Astrocyte of the cerebellum (primary cell): ENCODE measurements at regions not wholly inside any gene's neighbourhood (a gene's known extent, or its start where the extent isn't known, plus 50 kb on each side); places are given as distances from the start of the nearest gene placed in this dataset.

Experiments used
- DNase-seq: peaks from one replicate; pipeline ENCODE4 v3.0.0-alpha.2; 2011; ENCODE audit warnings: low read depth
- H3K4me3 ChIP-seq: 2 replicates; pipeline ENCODE4 v1.5.1; 2011; ENCODE audit warnings: mild to moderate bottlenecking, low read depth, low read length, moderate library complexity
- in situ Hi-C: cut with HindIII; loops from 2 replicates; pipeline ENCODE4 v1.10.0; 2017; ENCODE audit warnings: low sequenced_read_pairs
- TF ChIP-seq, protein P1 (sequence below): IDR thresholded peaks from 2 replicates; pipeline ENCODE4 v1.5.1; 2012; ENCODE audit warnings: low read length, low read depth, moderate library complexity, mild to moderate bottlenecking; ENCODE audit errors: missing control alignments

DNA sequence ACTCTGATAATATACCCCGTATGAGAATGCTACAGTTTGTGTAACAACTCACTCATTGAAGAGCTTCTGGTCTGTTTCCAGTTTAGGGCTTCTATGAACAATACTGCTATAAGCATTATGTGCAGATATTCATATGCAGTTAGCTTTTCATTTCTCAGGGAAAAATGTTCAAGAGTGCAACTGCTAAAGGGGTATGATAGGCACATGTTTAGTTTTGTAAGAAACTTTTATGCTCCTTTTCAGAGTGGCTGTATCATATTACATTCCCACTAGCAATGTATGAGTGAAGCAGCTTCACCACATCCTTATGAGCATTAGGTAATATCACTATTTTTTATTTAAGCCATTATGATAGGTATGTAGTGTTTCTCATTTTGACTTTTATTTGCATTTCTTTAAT is 182.6 kb upstream of the CXCL12 start:
- TF ChIP-seq, protein P1, sequence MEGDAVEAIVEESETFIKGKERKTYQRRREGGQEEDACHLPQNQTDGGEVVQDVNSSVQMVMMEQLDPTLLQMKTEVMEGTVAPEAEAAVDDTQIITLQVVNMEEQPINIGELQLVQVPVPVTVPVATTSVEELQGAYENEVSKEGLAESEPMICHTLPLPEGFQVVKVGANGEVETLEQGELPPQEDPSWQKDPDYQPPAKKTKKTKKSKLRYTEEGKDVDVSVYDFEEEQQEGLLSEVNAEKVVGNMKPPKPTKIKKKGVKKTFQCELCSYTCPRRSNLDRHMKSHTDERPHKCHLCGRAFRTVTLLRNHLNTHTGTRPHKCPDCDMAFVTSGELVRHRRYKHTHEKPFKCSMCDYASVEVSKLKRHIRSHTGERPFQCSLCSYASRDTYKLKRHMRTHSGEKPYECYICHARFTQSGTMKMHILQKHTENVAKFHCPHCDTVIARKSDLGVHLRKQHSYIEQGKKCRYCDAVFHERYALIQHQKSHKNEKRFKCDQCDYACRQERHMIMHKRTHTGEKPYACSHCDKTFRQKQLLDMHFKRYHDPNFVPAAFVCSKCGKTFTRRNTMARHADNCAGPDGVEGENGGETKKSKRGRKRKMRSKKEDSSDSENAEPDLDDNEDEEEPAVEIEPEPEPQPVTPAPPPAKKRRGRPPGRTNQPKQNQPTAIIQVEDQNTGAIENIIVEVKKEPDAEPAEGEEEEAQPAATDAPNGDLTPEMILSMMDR = no peak
- in situ Hi-C loops = no loop called here
- no peak for DNase-seq
- no peak overlapping the region for H3K4me3 ChIP-seq

GRCh38 chr10:44569193-44570091 is 184.5 kb upstream of the CXCL12 start:
- in situ Hi-C loops = no loop called here
- TF ChIP-seq, protein P1 = no peak
- DNase-seq = peak; percentile 15
- H3K4me3 ChIP-seq = no peak overlapping the region

DNA sequence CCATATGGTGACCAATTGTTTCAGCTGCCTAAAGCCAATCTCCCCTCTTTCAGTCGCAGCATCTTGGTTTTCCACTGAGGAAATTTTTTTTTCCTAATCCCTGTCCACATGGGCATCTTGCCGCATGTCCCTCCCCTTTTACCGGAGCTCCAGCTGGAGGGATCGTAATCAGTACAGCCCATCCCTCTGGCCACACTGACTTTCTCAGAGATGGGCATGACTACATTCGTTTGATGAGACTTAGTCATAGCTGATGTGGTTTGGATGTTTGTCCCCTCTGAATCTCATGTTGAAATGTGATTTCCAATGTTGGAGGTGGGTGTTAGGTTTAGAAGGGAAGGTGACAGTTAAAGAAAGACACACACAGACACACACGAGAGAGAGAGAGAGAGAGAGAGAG is 186.8 kb upstream of the CXCL12 start:
- TF ChIP-seq, protein P1 = no peak
- DNase-seq = no peak
- in situ Hi-C loops = no loop called here
- no peak overlapping the region for H3K4me3 ChIP-seq

GRCh38 chr10:44572146-44572545 is 187.2 kb upstream of the CXCL12 start:
- TF ChIP-seq, protein P1 = no peak
- in situ Hi-C loops = no loop called here
- H3K4me3 ChIP-seq = no peak overlapping the region
- DNase-seq = no peak

GRCh38 chr10:44573821-44574220 is 188.9 kb upstream of the CXCL12 start:
- no peak overlapping the region for H3K4me3 ChIP-seq
- in situ Hi-C loops = no loop called here
- TF ChIP-seq, protein P1 = no peak
- DNase-seq = no peak

GRCh38 chr10:44574596-44575480 is 189.9 kb upstream of the CXCL12 start:
- TF ChIP-seq, protein P1 = no peak
- in situ Hi-C loops = no loop called here
- no peak for DNase-seq
- H3K4me3 ChIP-seq = no peak overlapping the region
